Osteoblast (primary cell): ENCODE measurements at regions not wholly inside any gene's neighbourhood (a gene's known extent, or its start where the extent isn't known, plus 50 kb on each side); places are given as distances from the start of the nearest gene placed in this dataset.
"Not testable (repeated sequence)": the region's sequence is repeated elsewhere in the genome, so short reads cannot be mapped to it uniquely, and the experiment has no call there.

Experiments
- DNase-seq: peaks from one replicate; pipeline ENCODE4 v3.0.0; 2011; ENCODE audit warnings: low spot score, mixed read lengths; ENCODE audit not compliant: insufficient read length; ENCODE audit errors: missing footprints
- H2AFZ ChIP-seq: 2 replicates; pipeline ENCODE4 v1.6.0; 2011; ENCODE audit warnings: mild to moderate bottlenecking, low read length
- H3K27ac ChIP-seq: 2 replicates; pipeline ENCODE4 v1.5.1; 2011; ENCODE audit warnings: mild to moderate bottlenecking, low read depth, low read length, moderate library complexity
- H3K27me3 ChIP-seq: 2 replicates; pipeline ENCODE4 v1.6.0; 2012; ENCODE audit warnings: mild to moderate bottlenecking, control low read depth, inconsistent platforms, low read length, moderate library complexity; ENCODE audit not compliant: insufficient read depth
- H3K36me3 ChIP-seq: 2 replicates; pipeline ENCODE4 v1.5.1; 2011; ENCODE audit warnings: mild to moderate bottlenecking, low read length, control low read depth, moderate library complexity; ENCODE audit not compliant: insufficient read depth
- H3K4me1 ChIP-seq: 2 replicates; pipeline ENCODE4 v1.5.1; 2011; ENCODE audit warnings: mild to moderate bottlenecking, low read length, control low read depth, moderate library complexity; ENCODE audit not compliant: insufficient read depth
- H3K4me2 ChIP-seq: 2 replicates; pipeline ENCODE4 v1.6.0; 2011; ENCODE audit warnings: mild to moderate bottlenecking, low read length; ENCODE audit not compliant: insufficient read depth
- H3K4me3 ChIP-seq: fragments of 200-600 bp; sonication (generic); 3 replicates; pipeline ENCODE4 v1.5.1; 2012; ENCODE audit warnings: mild to moderate bottlenecking, low read length, inconsistent platforms; ENCODE audit not compliant: insufficient read depth
- H3K79me2 ChIP-seq: 2 replicates; pipeline ENCODE4 v1.6.0; 2012; ENCODE audit warnings: mild to moderate bottlenecking, low read length, control low read depth, inconsistent platforms; ENCODE audit not compliant: insufficient read depth
- H3K9me3 ChIP-seq: 2 replicates; pipeline ENCODE4 v1.5.1; 2011; ENCODE audit warnings: low read depth, low read length, control low read depth
- H4K20me1 ChIP-seq: 2 replicates; pipeline ENCODE4 v1.6.0; 2012; ENCODE audit warnings: mild to moderate bottlenecking, low read length, control low read depth; ENCODE audit not compliant: insufficient read depth
- CTCF ChIP-seq: IDR thresholded peaks from 2 replicates; pipeline ENCODE4 v1.5.1; 2011; ENCODE audit warnings: mild to moderate bottlenecking, low read depth, low read length, moderate library complexity; ENCODE audit errors: extremely low read depth

GRCh38 chr7:113030489-113030888 is 56.1 kb downstream of the GPR85 start:
- no peak for DNase-seq
- no peaks in the 10 kb centered on the region for H3K4me1 ChIP-seq
- no peaks in the 10 kb centered on the region for H4K20me1 ChIP-seq
- H3K27ac ChIP-seq = no peak overlapping the region
- no peak overlapping the region for H3K4me2 ChIP-seq
- no peaks in the 10 kb centered on the region for H3K9me3 ChIP-seq
- H2AFZ ChIP-seq = no peak overlapping the region
- H3K27me3 ChIP-seq = no peaks in the 10 kb centered on the region
- no peak for TF ChIP-seq CTCF
- H3K79me2 ChIP-seq = no peaks in the 10 kb centered on the region
- no peaks in the 10 kb centered on the region for H3K36me3 ChIP-seq
- H3K4me3 ChIP-seq = no peak overlapping the region

GRCh38 chr7:113026941-113027340 is 59.7 kb downstream of the GPR85 start:
- no peak for TF ChIP-seq CTCF
- no peaks in the 10 kb centered on the region for H3K79me2 ChIP-seq

GRCh38 chr7:113017144-113017857 is 69.3 kb downstream of the GPR85 start:
- not testable (repeated sequence) for H3K27ac ChIP-seq, H3K4me1 ChIP-seq, H2AFZ ChIP-seq, H3K4me3 ChIP-seq, H3K36me3 ChIP-seq, H3K9me3 ChIP-seq, H4K20me1 ChIP-seq, DNase-seq, H3K79me2 ChIP-seq, H3K4me2 ChIP-seq, H3K27me3 ChIP-seq

More at GRCh38 chr7:113026941-113027340, 59.7 kb downstream of the GPR85 start:
- H3K27me3 ChIP-seq = no peaks in the 10 kb centered on the region
- no peak overlapping the region for H3K27ac ChIP-seq
- no peak overlapping the region for H3K4me2 ChIP-seq
- H4K20me1 ChIP-seq = no peaks in the 10 kb centered on the region
- H3K4me3 ChIP-seq = no peak overlapping the region
- no peak for DNase-seq
- H3K36me3 ChIP-seq = no peaks in the 10 kb centered on the region
- no peaks in the 10 kb centered on the region for H3K4me1 ChIP-seq
- H2AFZ ChIP-seq = no peak overlapping the region
- no peaks in the 10 kb centered on the region for H3K9me3 ChIP-seq

GRCh38 chr7:113015034-113015645 is 71.5 kb downstream of the GPR85 start:
- Histone ChIP-seq H3K9me3 (no peaks in the 10 kb centered on the region), H3K27me3 (no peaks in the 10 kb centered on the region), H3K27ac (no peak overlapping the region), H3K79me2 (no peaks in the 10 kb centered on the region), H2AFZ (no peak overlapping the region), H3K4me1 (no peaks in the 10 kb centered on the region), H4K20me1 (no peaks in the 10 kb centered on the region), H3K4me3 (no peak overlapping the region), H3K4me2 (no peak overlapping the region), H3K36me3 (no peaks in the 10 kb centered on the region)
- TF ChIP-seq CTCF = peak; percentile 62
- DNase-seq = peak; percentile 84
